OCI-LY7 (cell line): ENCODE measurements at regions not wholly inside any gene's neighbourhood (a gene's known extent, or its start where the extent isn't known, plus 50 kb on each side); places are given as distances from the start of the nearest gene placed in this dataset.

ENCODE experiments used
- EZH2phosphoT487 ChIP-seq: fragments of 200-600 bp; sonication (generic); IDR thresholded peaks from 2 replicates; pipeline ENCODE4 v1.6.1; 2018; ENCODE audit warnings: low read depth, borderline replicate concordance, mild to moderate bottlenecking, mixed run types, antibody characterized with exemption, low read length, moderate library complexity, mixed read lengths
- TF ChIP-seq, protein P1 (sequence below): fragments of 200-600 bp; sonication (generic); conservative IDR thresholded peaks from 2 replicates; pipeline ENCODE4 v1.5.1; 2014; ENCODE audit warnings: mild to moderate bottlenecking, antibody characterized with exemption, low read length, moderate library complexity, mixed read lengths

GRCh38 chr15:35198197-35198596, 113.1 kb upstream of the NANOGP8 start:
- TF ChIP-seq, protein P1, sequence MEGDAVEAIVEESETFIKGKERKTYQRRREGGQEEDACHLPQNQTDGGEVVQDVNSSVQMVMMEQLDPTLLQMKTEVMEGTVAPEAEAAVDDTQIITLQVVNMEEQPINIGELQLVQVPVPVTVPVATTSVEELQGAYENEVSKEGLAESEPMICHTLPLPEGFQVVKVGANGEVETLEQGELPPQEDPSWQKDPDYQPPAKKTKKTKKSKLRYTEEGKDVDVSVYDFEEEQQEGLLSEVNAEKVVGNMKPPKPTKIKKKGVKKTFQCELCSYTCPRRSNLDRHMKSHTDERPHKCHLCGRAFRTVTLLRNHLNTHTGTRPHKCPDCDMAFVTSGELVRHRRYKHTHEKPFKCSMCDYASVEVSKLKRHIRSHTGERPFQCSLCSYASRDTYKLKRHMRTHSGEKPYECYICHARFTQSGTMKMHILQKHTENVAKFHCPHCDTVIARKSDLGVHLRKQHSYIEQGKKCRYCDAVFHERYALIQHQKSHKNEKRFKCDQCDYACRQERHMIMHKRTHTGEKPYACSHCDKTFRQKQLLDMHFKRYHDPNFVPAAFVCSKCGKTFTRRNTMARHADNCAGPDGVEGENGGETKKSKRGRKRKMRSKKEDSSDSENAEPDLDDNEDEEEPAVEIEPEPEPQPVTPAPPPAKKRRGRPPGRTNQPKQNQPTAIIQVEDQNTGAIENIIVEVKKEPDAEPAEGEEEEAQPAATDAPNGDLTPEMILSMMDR: no peak
- TF ChIP-seq EZH2phosphoT487: no peak
